ENCODE measurements at regions not wholly inside any gene's neighbourhood (a gene's known extent, or its start where the extent isn't known, plus 50 kb on each side); places are given as distances from the start of the nearest gene placed in this dataset.

- TF ChIP-seq EZH2 (IDR thresholded peaks at IDR 0.05; ENCODE audit: insufficient read depth, poor library complexity, severe bottlenecking): no peak
- TF ChIP-seq EZH2phosphoT487 (IDR thresholded peaks at IDR 0.05; ENCODE audit: insufficient read depth, low read depth): no peak
Observed at GRCh38 chr14:76955575-76956315, 72.8 kb downstream of the IRF2BPL start.

All from GM23248 (cell line).